Stimulated activated CD4-positive, alpha-beta T cell treated with anti-CD3 and anti-CD28 coated beads, Interleukin-4, amount 100 ng/mL, for 4 hours (primary cell): ENCODE measurements at regions not wholly inside any gene's neighbourhood (a gene's known extent, or its start where the extent isn't known, plus 50 kb on each side); places are given as distances from the start of the nearest gene placed in this dataset.
"Not testable (repeated sequence)": the region's sequence is repeated elsewhere in the genome, so short reads cannot be mapped to it uniquely, and the experiment has no call there.

Experiments used
- DNase-seq, 2 experiments: peaks; one replicate each; pipeline ENCODE4 v3.0.0-alpha.2; 2020

GRCh38 chr14:105883066-105884005, 357.0 kb downstream of the TMEM121 start:
- no peak for DNase-seq

GRCh38 chr14:105884192-105884807, 357.9 kb downstream of the TMEM121 start:
- DNase-seq = not testable (repeated sequence)

- DNase-seq = no peak
Observed at GRCh38 chr14:105884808-105885281, 358.5 kb downstream of the TMEM121 start.

- no peak for DNase-seq
Observed at GRCh38 chr14:105885561-105886320, 359.4 kb downstream of the TMEM121 start.

GRCh38 chr14:105886791-105887191, 360.4 kb downstream of the TMEM121 start:
- DNase-seq = not testable (repeated sequence)

GRCh38 chr14:105887692-105888091, 361.3 kb downstream of the TMEM121 start:
- DNase-seq = no peak

GRCh38 chr14:105888151-105888550, 361.8 kb downstream of the TMEM121 start:
- DNase-seq = no peak

- no peak for DNase-seq
Observed at GRCh38 chr14:105888784-105889665, 362.6 kb downstream of the TMEM121 start.

- no peak for DNase-seq
Observed at GRCh38 chr14:105889666-105890473, 363.5 kb downstream of the TMEM121 start.

- DNase-seq = no peak
Observed at GRCh38 chr14:105890474-105891220, 364.3 kb downstream of the TMEM121 start.

- DNase-seq = no peak
Observed at GRCh38 chr14:105891221-105891602, 364.8 kb downstream of the TMEM121 start.

GRCh38 chr14:105891631-105892452, 365.5 kb downstream of the TMEM121 start:
- no peak for DNase-seq

GRCh38 chr14:105892453-105893441, 366.4 kb downstream of the TMEM121 start:
- not testable (repeated sequence) for DNase-seq

GRCh38 chr14:105893686-105894085, 367.3 kb downstream of the TMEM121 start:
- DNase-seq = not testable (repeated sequence)

- DNase-seq = no peak
Observed at GRCh38 chr14:105894125-105894977, 368.0 kb downstream of the TMEM121 start.

- no peak for DNase-seq
Observed at GRCh38 chr14:105894978-105895881, 368.8 kb downstream of the TMEM121 start.
